GM19328 (cell line): ENCODE measurements at regions not wholly inside any gene's neighbourhood (a gene's known extent, or its start where the extent isn't known, plus 50 kb on each side); places are given as distances from the start of the nearest gene placed in this dataset.

ENCODE experiments used
- ATAC-seq: cut with Tn5 transposase; IDR thresholded peaks from one replicate; pipeline ENCODE4 v1.9.1; 2021; ENCODE audit warnings: mild to moderate bottlenecking, moderate library complexity; ENCODE audit not compliant: unreplicated experiment

DNA sequence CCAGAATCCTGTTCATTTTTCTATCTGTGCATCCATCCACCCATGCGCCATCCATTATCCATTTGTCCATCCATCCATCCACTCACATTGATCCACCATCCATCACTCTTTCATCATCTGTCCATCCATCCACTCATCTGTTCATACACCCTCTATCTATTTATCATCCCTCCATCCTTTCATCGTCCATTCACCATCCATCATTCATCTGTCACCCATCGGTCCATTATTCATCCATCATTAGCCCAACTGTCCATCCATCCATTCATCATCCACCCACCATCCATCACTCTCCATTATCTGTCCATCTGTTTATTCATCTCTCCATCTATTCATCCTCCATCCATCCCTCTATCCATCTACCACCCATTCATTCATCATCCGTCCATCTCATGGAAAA lies 125.7 kb upstream of the TMPRSS2 start:
- no peak for ATAC-seq

DNA sequence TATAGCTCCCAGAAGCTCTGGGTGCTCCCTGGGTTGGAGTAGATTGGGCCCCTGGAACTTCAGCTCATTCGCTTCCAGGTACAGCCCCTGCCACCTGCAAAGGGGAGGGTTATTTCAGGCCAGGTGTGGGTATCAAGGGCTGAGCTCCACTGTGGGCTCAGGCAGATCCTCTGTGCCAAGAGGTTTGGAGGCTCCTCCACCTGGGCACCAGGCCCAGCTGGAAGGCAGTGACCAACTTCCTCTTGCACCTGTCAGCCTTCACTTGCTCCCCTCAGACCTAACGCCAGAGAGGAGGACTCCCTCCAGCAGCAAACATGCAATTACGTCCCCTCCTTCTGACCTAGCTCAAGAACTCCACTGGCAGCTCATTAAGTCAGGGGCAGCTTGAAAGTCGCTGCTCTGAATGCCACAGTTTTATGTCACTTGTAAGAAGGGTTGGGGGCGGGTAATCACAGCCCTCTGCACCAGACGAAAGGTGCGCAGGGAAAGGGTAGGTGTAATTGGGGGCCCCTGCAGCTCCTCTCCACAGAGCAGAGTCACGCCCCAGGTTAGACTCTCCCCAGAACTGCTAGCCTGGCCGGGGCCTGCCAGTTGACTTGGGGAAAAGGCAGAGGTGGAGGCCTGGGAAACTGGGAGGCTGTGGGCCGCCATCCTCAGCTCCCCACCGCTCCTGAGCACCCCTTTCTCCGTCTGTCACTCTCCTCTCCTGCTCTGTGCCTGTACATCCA lies 125.0 kb upstream of the TMPRSS2 start:
- no peak for ATAC-seq

DNA sequence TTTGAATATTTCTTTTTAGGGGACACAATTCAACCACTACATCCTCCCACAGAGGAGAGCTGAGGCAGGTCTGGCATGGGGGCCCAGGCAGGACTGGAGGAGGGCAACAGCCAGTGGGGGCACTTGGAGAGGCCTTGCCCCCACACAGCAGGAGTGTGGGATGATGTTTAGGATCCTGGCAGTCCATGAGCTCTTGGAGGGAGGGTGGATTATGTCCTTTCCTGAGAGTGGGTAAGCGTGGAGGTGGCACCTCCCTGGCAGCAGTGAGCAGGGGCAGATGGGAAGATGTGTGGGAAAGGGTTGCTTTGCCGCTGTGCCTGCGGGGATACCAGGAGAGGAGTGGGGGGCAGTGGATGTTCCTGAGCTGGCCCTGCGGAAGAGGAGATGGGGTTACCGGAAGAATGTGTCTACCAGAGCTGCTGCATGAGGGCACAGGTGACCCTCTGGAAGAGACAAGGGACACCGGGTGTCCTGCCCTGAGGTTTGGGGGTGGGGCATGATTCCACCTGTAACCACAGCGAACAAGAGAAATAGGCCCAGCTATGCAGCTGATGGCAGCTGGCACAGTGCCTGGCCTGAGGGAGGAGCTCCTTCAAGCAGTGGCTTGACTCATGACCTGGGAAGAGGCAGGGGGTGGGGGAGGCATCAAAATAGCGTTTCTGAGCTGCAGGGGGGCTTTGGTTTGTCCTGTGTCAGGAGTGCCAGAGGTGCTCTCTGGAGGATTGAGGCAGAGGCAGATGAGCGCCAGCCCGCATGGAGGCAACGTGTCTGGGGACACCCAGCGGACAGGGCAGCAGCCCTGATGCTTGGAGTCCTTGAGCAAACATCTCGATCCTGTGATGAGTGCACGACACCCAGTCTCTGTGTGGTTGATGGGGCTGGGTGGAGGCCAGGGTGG lies 123.9 kb upstream of the TMPRSS2 start:
- ATAC-seq = no peak

DNA sequence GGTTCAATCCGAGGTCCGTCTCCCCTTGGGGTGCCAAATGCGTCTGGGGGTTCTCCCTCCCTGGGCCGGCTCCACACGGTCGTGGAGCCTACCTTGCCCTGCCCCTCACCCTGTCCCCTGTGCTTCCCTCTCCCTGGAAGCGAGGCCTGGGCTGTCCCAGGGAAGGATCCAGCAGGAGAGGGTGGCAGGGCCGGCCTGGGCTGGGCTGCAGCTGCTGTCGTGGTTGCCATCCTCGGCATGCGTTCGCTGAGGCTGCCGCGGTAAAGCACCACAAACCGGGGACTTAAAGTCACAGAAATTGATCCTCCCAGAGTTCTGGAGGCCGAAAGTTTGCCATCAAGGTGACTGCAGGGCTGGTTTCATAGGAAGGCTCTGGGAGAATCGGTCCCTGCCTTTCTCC lies 123.0 kb upstream of the TMPRSS2 start:
- ATAC-seq = no peak

DNA sequence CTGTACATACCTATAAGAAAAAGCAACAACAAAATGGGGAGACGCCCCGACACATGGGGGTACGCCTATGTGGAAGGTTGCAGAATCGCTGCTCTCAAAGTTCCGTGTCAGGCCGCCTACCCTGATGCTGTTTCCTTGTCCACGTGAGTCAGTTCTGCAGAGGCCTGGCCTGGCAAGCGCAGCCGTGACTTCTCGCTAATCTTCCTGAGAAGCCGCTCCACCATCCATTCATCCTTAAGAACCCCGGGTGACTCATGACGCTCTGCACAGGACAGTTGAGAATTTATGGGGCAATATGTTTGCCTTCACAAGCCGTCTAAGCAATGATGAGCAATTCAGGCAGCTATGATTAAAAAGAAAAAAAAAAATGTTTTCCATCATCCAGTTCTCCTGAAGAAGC lies 122.3 kb upstream of the TMPRSS2 start:
- ATAC-seq = no peak

DNA sequence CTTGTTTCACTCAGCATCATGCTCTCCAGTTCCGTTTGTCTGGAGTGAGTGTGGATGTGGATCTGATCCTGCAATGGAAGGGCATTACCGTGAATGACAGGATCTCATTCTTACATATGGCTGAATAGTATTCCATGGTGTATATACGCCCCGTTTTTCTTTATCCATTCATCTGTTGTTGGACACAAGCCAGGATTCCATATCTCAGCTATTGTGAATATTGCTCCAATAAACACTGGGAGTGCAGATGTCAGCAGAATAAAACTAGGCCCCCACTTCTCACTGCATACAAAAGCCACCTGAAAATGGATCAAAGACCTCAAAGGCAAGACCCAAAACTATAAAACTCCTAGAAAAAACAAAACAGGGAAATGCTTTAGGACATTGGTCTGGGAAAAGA lies 120.3 kb upstream of the TMPRSS2 start:
- no peak for ATAC-seq

DNA sequence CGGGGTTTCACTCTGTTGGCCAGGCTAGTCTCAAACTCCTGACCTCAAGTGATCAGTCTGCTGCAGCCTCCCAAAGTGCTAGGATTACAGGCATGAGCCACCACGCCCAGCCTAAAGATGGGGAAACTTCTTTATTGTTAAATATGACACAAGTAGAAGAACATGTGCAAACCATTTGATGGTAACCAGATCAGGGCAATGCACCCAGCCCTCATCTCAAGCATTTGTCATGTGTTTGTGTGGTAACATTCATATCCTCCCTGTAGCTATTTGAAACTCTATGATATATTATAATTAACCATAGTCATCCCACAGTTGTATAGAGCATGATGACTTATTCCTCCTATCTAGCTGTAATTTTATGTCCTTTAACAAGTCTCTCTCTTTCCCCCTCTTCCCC lies 119.5 kb upstream of the TMPRSS2 start:
- no peak for ATAC-seq

DNA sequence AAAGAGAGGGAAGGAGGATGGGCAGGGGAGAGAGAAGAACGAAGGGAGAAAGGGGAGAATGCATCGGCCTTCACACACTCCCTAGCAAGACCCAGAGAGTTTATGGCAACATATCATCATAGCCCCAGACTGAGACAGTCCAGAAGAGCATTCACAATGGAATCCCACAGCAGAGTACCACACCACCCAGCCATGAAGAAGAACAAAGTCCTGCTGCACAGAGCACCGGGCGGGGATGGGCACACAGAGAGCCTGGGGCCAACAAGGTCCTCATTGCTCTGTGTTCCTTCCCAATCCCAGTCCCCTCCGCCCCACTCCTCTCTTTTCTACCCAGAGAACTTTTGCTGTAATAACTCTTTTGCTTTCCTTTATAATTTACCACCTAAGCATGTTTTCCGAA lies 118.1 kb upstream of the TMPRSS2 start:
- no peak for ATAC-seq

DNA sequence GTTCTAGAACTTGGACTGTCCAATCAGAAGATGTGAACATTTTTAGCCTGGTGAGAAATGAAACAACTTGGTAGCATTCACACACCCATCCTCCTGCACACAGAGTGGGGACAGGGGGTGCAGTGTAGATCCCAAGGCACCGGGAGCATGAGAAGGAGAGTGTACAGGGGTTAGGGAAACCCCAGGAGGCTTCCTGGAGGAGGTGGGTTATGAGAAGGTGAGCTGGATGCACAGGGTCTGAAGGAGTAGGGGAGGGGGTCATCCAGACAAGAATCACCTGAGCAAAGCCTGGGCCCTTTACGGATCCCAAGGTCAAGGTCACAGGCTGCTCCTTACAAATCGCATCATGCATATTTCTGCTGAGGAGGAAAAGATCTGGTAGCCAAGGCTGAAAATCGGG lies 117.5 kb upstream of the TMPRSS2 start:
- ATAC-seq = no peak

DNA sequence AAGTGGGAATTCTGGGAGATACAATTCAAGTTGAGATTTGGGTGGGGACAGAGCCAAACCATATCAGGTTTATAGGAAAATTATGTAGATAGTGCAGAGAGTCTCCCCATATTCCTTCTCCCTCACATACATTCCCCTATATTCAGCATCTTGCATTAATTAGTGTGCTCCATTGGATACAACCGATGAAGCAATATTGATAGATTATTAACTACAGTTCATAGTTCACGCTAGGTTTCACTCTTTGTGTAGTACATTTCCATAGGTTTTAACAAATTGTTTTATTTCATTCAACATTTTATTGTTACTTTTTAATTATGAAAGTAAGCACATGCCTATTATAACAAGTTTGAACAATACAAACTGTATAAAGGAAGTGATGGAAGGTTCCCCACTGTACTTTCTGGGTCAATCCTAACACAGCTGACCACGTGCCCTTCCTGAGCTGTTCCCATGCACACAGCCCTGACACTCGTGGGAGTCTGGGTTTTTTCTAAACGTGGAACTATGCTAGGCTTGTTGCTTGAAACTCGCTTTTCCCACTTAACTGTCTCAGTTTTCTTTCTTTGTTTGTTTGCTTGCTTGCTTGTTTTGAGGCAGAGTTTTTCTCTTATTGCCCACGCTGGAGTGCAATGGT lies 116.8 kb upstream of the TMPRSS2 start:
- no peak for ATAC-seq

DNA sequence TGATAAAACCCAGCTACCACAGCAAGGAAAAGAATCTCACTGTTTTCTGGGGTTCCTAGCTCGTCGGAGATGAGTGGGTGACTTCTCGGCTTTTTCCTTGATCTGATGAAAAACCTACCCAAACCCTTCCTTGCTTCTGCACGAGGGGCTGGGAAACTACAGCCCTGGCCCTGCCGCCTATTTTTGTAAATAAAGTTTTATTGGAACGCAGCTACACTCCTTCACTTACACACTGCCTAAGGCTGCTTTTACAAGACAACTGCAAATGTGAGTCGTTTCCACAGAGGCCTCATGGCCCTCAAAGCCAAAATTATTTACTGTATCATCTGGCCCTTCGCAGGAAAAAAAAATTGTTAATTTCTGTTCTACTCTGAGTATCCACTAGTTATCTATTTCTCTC lies 116.0 kb upstream of the TMPRSS2 start:
- no peak for ATAC-seq

DNA sequence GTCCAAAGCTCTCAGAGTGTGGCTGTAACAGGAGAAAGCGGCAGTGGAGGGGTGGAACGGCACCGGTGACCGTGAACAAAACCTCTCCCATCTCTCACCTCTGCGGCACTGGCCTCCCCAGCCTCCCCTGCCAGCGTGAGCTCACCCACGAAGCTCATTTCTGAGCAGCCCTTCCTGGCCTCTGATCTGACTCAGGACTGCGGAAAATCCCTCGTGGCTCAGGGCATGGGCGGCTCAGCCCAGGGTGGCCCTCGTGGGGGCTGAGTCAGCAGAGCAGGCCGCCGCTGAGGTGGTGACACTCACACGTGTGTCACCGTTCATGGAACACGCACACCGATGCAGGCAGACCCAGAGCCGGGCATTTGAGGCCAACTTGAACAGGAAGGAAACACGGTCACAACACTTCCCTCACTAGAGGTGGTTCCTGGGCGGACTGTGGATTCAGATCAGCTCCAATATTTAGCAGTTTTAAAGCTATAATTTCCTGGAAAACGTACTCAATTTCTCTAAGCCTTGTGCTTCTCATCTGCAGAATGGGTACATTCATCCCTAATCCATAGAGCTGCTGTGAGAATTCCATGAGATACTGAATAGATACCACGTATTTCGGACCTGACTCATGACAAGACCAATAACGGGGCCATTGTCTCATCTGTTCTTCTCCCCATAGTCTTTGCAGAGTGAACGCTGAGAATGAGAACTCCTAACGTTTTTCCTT lies 115.0 kb upstream of the TMPRSS2 start:
- no peak for ATAC-seq

DNA sequence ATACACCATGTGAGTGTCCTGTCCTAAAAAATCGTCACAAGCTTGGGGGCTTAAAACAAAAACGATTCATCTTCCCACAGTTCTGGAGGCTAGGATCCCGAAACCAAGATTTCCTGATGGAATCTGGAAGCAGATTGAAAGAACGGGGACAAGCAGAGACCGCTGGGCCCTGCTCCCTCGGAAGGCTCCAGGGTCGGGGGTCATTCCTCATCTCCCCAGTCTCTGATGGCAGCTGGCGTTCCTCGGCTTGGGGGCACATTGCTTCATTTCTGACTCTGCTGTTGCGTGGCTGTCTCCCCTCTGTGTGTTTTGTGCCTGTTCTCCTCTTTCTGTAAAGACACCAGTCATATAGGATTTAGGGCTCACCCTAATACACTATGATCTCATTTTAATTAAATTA lies 114.2 kb upstream of the TMPRSS2 start:
- no peak for ATAC-seq

DNA sequence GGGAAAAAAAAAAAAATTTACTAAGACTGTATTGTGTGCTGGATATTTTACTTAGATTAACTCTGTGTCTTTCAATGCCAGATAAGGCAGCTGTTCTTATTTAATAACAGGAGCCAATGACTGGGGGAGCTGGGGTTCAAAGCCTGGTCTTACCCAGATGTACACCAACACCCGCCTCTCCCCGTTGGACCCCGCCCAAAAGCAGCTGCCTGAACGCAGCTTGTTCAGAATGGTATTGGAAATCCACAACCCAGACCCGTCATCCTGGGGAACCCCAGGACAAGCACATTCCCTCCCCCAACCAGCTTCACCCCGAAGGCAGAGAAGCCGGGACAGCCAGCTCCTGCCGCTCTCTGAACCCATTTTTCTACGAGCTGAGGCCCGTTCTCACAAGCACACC lies 113.6 kb upstream of the TMPRSS2 start:
- ATAC-seq = no peak

DNA sequence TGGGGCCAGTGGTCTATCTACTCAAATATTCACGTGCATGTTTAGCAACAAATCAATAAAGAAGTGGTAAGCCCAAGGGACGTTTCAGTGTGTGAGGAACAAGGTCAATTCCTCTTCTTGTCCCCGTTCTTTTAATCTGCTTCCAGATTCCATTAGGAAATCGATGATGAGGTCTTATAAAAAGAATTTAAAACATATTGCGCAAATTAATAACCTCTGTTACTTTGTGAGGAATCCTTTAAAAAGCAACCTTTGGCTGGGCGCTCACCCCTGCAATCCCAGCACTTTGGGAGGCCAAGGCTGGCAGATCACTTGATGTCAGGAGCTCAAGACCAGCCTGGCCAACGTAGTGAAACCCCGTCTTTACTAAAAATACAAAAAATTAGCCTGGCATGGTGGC lies 113.0 kb upstream of the TMPRSS2 start:
- ATAC-seq = no peak

DNA sequence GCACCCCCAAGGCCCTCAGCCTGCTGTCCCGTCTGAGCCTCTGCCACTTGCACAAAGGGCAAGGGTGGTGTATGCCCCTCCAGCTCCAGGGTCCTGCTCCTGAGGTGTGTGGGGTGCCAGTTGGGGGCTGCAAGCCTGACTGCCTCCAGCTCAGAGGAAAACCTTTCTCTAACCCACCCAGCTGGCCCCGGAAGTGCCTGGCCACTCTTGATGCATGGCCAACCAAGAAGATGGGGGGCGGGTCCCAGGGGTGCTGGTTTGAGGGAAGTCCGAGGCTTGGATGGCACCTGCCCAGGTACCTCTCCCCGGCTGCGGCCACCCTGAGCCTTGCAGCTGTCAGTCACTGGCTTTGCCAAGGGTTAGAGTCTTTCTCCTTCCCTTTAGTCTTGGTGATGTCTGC lies 112.6 kb upstream of the TMPRSS2 start:
- no peak for ATAC-seq

DNA sequence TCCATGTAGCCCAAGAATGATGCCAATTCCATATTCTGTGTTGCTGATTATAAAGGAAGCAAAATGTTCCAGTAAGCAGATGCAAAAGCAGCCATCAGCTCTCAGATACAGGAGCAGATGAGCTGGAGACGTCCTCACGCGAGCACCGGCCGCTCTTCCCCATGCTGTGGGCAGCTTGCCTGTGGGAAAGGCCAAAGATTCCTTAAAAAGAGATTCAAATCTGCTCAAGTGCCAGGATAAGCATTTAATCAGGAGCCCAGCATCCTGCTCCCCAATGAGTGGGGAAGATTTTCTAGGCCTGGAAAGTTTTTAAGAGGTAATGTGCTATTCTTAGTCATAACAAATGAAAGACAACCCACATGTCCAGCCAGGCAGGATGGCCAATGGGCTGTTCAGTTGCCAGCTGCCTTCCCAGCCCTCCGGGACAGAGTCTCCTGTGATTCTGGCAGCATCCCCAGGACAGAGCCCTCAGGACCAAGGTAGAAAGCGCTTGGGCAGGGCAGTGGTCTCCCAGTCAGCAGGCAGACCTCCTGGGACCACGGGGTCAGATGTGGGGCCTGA lies 108.2 kb upstream of the TMPRSS2 start:
- no peak for ATAC-seq

DNA sequence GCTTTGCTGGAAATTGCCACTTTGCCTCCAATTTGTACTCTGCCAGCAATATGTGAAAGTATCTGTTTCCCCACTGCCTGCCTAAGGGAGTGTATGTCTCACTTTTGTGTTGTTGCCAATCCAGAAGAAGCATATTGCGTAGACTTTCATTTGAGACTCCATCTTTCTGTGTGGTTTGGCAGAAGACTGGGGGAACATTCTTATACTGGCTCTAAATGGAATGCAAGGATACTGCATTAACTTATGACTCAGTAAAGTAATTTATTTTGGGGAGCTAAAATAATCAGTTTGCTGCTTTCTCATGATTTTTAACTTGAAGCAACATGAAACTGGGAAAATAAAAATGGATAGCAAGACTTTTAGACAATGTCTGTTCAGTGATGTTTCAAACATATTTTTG lies 107.7 kb upstream of the TMPRSS2 start:
- ATAC-seq = no peak

DNA sequence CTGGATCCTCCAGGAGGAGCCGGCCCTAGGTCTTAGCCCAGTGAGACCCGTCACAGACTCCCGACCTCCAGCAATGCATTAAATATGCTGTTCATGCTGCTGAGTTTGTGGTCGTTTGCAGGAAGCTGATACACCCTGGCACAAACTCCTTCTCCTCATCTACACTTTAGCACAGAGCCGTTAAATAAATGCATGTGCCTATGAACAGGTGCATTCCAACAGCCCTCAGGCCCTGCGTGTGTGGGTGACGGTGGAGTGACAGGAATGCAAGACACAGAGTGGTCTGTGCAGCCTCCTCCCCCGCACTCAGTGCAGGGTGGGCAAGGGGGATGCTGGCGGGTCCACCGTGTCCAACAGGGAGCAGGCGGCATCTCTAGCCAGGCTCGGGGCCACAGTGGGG lies 106.6 kb upstream of the TMPRSS2 start:
- ATAC-seq = no peak

DNA sequence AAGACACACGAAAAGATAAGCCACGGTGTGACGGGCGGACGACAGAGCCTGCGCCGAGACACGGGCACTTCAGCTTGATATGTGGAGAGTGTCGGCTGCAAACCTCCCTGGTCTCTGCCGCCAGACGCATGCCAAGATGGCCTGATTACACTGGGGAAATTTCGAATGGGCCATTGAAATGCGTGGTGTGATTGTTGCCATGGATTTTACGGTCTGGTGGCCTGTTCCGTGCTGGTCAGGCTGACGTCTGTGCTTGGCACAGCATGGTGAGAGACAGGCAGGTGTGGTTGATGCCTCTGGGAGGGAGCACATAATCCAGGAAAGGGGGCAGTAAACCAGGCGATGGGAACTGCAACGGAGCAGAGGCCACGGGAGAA lies 105.6 kb upstream of the TMPRSS2 start:
- no peak for ATAC-seq
